NCI-H2171 treated with DMSO at 0.1 percent for 48 hours (cell line): ENCODE measurements at regions not wholly inside any gene's neighbourhood (a gene's known extent, or its start where the extent isn't known, plus 50 kb on each side); places are given as distances from the start of the nearest gene placed in this dataset.
A peak's percentile ranks its signal among the peaks of the same experiment; 100 is the strongest.

ENCODE experiments used
- DNase-seq: peaks from one replicate; lab custom pipeline; 2025; lab: John Stamatoyannopoulos, UW

DNA sequence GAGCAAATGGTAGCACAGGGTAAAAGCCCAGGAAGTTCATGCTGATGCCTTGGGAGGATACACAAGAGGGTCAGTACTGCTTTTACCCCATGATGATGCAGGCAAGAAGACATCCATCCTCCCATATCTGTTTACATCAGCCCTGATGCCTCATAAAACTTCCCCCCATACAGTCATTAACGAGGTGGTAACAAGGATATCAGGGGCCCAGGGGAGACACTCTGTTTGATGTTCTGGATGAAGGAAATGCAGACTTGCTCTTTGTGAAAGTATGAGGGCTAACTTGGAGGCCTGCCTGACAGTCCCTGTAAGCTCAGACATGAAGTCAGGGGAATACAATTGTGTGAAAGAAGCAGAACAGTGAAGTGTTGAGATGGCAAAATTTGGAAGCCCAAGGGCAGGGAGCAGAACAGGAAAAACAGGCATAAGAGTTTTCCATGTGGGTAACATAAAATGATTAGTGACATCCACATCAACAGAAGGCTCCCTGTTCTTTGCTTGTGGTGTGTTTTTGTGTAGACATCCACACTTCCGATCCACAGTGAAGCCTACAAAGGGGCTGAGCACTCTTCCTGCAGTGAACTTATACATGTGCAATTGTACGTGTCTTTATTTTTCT is 813.4 kb downstream of the MAFB start:
- no peak for DNase-seq

DNA sequence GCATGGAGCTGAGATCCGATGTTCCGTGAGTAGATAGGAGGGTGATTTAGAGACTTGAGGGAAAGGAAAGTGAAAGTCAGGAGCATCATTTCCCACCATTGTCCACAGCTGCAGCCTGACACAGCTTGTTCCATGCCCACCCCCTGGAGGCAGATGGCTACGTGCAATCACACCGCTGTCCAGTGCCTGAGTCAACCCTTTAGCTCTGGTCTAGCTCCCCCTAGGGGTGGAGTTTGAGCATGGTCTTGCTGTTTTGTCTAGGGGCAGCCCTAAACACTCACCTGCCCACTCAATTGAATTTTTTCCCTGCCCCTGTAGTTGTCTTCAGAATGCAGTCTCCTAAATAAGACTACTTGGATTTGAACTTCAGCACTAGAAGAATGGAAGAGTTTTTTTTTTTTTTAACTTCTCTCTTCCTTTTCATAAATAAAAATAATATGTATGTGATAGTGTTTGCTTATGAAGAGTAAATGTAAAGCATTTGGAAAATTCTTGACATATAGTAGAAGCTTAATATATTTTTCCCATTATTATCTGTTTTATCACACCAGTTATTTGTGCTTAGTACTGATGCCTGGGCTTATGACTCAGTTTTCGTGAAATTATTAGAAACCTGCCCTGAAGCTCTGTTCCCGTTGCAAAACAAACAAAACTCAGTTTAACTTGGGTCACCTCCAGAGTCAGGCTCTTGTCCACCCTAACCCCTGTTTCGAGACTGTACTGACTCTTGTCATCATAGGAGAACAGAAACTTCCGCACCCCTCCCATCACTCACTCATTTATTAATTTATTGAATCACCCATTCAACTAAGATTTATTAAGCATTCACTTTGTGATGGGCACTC is 814.8 kb downstream of the MAFB start:
- DNase-seq = peak; percentile 13

DNA sequence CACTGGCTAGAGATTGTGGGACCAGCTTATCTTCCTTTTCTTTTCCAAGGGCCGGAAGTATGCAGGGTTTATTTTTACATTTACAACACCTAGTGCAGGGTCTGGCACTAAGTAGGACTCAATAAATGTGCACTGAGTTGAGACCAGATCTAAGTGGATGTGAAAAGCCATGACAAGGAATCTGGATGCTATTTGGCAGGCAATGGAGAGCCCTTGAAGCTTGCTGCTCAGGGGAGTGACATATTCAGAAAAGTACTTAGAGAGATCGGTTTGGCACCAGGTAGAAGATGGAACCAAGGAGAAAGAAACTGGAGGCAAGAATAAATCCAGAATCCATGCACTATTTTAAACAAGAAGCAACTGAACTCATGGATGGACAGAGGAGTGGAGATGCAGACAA is 815.8 kb downstream of the MAFB start:
- DNase-seq = no peak

DNA sequence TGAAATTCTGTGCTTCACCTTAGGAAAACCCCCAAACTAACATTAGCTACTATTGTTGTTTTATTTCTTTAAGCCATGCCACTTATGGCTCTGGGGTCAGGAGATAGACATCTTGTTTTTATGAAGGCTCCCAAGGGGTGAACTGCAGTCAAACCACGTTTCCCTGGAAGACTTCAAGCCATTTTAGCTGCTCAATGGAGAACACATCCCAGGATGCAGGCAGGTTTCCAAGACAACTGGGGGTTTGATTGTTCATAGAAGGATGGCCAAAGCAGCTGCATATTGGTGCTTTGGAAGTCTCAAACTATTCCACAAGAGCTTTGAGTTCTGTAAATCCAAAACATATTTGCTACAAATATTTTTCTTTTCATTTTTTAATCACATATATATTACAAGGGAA is 818.0 kb downstream of the MAFB start:
- DNase-seq = no peak

DNA sequence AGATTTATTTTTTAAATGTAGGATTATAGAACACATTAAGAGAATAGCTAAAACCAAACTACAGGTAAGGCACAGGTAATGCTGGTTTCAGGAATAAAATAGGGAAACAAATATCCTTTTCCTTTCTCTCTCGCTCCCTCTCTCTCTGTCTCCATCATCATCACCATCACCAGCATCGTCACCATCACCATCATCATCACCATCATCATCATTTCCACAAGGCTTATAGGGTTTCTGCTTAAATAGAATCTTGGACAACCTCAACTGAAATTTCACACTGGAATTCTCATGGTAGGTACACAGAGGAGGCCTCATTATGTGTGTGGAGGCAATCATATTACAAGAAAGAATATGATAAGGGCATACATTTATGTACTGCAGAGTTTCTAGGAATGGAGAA is 823.6 kb downstream of the MAFB start:
- DNase-seq = no peak

DNA sequence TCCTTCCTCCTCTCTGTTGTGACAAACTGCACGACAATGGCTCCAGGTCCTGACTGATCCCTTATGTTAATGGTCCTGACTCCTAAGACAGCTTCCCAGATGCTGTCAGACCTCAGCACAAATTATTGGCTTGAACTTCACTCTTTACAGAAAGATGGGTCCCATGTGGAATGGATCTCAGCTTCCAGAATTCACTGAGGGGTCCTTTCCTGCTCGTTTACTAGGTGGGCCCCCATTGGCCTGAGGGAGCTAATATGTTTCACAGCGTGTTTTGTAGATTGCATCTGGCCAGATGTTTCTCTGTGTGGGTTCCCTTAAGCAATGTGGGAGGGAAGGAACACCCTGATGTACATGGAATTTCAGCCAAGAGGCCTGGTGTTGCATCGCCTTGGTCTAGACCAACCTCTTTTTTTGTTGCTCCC is 826.6 kb downstream of the MAFB start:
- DNase-seq = no peak

DNA sequence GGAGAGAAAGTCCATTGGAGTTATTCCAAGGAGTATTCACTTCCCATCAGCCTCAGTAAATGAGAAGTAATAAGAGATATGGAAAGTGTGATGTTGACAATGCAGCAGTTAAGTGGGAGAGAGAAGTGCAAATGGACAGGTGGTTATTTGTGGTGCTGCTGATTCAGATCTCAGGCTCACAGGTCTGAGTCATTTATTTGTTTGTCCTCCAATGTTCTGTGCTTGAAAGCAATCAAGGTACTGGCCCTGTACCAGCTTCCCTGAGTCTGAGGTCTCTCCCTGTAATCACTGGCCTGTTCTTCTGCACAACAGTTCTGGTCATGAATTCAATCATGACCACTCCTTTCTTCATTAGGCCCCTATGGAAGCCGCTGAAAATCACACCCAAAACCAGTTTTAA is 827.7 kb downstream of the MAFB start:
- no peak for DNase-seq

DNA sequence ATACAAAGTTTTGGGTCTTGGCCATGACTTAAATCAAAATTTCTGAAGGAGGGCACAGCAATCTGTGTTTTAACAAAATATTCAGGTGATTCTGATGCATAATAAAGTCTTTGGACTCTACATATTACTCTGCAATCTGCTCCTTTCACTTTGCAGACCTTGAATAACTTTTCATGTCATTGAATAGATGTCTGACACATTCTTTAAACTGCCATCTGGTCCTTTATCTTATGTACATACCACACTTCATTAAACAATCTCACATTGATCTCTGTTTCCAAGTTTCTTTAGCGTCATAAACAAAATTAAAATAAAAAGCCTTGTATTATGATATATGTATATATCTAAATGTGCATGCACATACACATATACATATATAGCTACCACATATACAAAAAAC is 831.2 kb downstream of the MAFB start:
- DNase-seq = peak; percentile 68

DNA sequence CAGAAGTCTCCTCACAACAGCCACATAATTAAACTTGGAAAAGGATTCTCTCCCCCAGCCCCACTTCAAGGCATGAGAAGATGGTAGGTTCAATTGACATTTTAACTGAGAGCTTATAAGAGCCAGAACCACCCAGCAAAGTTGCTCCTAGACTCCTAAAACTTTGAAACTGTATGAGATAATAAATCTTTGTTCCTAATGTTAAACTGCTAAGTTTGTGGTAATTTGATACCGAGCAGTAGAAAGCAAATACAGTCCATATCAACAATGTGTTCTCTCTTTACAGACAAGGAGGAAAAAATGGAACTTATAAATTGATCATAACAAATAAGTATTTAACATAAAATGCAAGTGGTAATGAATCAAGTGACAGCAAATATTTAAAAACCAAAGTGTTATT is 831.8 kb downstream of the MAFB start:
- peak; percentile 16 for DNase-seq

DNA sequence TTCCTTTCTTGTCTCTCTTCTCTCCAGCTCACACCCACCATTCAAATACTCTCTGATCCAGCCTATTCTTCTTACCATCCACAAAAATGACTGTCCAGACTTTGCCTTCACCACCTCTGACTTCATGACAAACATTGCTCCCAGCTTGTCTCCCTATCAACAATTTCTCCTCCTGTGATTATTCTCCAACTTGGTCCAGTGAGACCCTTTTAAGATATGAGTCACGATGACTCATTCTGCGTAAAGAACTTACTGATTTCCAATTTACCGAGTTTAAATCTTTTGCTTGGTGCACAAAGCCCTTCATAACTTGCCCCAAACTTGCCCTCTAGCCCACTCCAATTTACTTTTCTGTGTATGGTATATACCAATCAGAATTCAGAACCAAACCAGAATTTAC is 833.2 kb downstream of the MAFB start:
- DNase-seq = no peak

DNA sequence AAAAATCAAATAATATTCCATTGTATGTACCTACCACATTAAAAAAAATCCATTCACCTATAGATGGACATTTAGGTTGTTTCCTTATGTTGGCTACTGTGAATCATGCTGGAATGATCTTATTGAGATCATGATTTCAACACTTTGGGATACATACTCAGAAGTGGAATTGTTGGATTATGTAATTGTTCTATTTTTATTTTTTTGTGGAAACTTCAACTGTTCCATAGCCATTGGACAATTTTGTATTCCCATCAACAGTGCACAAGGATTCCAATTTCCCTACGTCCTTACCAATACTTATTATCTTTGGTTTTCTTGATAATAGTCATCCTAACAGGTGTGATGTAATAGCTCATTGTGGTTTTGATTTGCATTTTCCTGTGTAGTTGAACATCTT is 834.0 kb downstream of the MAFB start:
- no peak for DNase-seq

DNA sequence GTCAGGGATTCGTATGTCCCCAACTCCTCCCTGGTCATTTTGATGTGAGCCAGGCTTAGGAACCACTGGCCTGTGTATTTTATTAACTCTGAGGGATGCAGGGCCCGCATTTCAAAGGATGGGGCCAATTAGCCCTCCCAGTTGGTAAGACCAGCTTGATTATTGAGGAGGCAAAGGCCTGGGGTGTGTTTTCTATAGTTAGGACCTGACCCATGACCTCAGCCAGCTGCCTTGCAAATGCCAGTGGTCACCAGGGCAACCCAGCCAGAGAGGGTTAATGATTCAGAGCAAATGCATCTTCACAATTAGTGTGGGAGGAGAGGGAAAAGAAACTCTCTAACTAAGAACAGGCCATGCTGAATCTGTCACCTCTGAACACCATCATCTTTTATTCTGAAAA is 835.4 kb downstream of the MAFB start:
- no peak for DNase-seq

DNA sequence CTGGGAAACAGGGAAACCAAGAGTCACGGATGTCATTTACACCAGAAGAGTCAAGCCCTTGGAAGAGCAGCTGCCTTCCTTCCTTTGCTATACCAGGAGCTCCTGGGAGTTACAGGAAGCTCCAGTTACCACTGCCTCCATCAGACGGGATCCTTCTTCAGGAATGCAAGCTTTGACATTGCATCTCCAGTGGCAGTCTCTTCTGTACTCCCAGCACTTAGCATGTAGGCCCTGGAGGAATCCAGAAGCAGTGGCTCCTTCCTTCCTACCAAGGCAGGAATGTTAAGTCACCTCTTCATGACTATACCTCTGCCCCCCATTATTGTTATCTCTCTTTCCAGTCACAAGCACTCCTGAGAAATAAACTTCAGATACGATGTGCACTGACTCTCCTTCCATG is 836.0 kb downstream of the MAFB start:
- no peak for DNase-seq

DNA sequence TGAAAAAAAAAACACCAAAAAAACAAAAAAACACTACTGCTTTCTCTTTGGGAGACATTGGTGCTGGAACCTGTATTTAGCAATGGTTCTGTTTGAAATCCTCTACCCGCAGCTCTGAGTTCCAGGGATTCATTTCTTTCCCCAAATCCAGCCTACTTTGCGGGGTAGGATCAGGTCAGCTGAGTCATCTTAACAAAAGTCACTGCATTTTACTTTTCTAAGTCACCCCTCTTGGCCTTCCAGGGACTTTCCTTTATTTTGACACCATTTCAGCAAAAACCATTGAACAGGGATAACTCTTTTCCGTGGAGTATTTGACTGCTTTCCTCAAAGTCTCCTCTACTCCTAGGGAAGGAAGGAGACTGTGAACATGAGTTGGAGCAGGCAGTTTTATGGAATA is 837.6 kb downstream of the MAFB start:
- DNase-seq = no peak

DNA sequence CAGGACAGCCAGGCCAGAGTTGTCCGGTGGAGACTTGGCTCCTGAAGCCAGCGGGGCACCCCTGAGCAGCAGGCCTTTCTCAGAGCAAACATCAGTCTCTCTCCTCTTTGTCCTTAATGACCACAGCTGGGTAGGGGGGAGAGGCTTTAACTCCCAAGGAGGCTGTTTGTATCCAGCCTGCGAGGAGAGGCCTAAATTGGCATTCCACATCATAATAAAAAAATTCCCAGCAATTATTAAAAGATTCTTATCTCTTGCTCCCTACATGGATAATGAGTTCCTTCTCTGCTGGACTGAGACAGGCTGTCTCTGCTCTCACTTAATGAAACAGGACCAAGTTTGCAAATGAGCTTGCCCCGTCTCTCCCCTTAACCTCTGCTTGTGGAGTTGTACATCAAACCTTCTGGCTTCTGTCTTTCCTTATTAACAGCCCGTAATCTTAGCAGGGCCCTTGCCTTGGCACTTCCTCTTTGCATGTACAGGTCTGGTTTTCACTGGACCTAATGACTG is 838.2 kb downstream of the MAFB start:
- no peak for DNase-seq

DNA sequence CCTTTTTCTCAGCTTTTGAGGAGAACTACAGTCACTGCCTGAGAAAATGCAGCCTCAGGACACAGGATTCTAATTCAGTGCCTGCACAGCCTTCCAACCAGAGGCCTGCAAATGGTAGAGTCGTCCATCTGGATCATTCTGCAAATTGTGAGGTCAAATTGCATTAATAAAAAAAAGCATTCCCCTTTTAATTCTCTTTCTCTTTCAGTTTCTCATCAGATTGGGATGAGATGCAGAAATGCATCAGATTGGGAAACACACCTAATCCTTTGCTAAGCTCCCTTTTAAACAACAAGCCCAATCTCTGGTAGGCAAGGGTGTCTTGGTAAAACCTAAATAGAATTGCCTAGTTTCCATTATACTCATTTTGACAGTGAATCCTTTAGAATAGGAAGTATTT is 838.8 kb downstream of the MAFB start:
- DNase-seq = no peak

DNA sequence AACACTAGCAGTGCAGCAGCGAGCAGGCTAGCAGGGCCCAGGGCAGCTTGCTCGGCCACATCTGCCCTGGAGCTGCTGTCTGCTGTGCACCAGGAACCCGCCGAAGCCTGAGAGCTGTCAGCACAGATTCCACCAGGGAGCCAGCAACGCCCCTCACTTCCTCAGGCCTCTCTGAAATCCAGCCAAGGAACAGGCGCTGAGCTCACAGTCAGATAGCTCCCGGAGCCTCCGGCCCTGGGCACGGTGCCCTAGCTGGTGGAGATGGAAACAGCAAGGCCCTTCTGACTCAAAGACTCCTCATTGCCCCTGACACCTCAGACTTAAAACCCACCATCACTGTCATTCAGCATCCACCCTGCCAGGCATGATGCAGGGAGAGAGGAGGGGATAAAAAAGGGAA is 839.4 kb downstream of the MAFB start:
- no peak for DNase-seq

DNA sequence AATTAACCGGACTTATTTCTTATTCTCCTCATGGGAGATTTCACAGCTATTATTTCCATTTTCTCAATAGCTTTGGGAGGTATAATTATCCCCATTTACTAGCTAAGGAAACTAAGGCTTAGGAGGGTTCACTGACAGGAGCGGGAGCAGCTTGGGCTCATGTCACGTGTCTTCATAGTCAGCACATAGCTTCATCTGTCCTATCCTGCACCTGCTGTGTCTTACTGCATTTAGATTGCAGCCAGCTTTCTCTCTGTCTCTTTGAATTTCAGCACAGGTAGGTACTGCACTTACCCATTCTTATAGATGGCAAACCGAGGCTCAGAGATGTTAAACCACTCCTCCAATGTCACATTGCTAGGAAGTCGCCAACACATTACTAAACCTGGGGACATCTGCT is 839.9 kb downstream of the MAFB start:
- DNase-seq = no peak

DNA sequence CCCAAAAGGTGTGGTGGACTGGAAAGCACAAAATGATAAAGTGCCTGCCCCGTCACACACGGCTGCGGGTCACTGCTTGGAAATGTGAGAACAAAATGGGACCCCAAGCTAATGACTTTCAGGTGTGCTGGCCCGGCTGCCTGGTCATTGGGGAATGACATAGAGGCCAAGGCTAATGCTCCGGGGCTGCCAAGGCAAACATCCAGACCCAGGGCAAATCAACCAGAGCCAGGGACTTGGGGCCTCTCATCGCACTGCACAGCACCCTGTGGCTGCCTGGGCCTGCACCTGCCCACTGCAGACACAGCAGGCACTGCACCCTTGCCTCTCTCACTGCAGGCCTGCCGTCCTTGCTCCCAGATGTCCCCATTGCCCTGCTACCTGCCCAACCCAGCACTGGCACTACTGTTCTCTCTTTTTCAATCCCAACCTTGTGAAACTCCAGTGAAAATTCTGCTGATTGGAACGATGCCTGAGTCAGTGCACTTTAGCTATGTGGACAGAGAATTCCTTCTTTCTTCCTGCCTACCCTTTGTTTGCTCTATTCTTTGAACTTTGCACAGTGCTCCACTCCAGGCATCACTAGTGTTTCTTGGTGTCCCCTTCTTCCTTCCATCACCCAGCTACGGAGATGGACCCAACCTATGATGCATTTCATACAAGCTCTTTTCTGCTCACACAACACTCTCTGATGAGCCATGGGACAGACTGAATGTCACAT is 849.5 kb downstream of the MAFB start:
- no peak for DNase-seq

DNA sequence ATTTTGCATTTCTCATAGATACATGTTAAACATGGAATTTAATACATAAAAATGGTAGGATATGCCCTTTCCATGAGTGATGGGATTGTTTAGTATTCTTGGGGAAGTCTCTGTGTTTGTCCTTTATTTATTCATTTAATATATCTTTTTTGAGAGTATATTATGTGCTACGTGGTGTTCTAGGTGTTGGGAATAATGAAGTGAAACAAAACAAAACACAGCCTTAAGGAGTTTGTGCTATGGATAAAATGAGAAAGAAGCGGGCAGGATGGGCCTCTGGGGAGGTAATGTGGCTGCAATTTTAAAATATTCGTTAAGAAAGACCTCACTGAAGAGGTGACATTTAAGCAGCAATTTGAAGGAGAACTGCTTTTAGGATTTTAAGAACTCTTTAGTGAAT is 851.5 kb downstream of the MAFB start:
- no peak for DNase-seq

DNA sequence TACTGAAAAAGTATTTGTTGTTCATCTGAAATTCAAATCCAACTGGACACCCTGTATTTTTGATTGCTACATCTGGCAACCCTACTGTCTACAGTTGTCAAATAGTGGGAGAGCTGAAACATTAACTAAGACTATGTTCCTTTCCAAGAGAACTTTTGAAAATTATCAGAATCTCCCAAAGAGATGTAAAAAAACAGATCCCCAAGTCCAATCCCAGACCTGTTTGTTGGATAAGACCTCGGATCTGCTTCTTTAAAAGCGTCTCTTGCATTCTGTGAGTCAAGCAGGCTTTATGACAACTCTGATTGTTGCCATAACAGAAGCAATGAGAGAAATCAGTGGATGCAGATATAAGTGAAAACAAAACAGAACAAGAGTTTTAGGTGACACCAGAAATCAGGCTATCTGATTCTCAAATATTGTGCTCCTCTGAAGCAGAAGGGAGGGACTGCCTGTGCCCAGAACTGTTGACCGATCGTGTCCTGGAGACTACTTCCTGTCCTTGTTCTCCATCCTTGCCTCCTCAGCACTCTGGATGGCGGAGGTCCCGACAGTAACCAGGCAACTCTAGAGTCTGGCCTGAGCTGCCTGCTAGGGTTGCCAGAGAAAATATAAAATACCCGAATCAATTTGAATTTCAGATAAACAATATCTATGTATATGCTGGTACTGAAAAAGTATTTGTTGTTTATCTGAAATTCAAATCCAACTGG is 853.8 kb downstream of the MAFB start:
- no peak for DNase-seq

DNA sequence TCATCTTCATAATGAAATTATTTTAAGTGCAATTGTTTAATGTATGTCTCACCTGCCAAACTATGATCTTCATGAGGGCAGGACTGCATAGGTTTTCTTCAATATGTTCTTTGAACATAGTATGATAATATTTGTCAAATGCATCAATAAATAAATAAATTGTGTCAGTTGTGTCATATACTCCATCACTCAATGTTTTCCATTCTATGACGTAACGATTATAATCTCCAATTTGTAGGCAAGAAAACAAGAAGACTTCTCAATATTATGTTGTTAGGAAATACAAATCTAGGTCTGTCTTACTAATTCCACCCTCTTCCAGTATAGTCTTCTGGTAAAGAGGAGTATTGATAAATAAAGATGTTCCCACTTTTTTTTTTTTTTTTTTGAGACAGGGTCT is 858.1 kb downstream of the MAFB start:
- DNase-seq = no peak
